HCT116 (cell line): ENCODE measurements at regions not wholly inside any gene's neighbourhood (a gene's known extent, or its start where the extent isn't known, plus 50 kb on each side); places are given as distances from the start of the nearest gene placed in this dataset.

Source experiments
- ATAC-seq: fragments of 200-7000 bp; cut with Tn5 transposase; 2 replicates; pipeline ENCODE4 v1.9.1; 2020; ENCODE audit warnings: mild to moderate bottlenecking, moderate library complexity
- BruUV-seq: library from RNA; stranded (reverse); fragments of 400-500 nt; replicated peaks from 2 replicates; lab custom pipeline; 2021; lab: Mats Ljungman, UMichigan
- CTCF ChIA-PET: fragments of 300-600 bp; sonication (Branson Sonifier 250); formaldehyde crosslinking; loops from one replicate; lab custom pipeline; 2021; ENCODE audit warnings: antibody characterized with exemption; lab: Charles Lee
- POLR2A ChIA-PET: fragments of 300-600, 350-600 bp; sonication (Branson Sonifier 250); formaldehyde crosslinking; loops from one replicate; lab custom pipeline; 2021; ENCODE audit warnings: antibody characterized with exemption; lab: Charles Lee
- RAD21 ChIA-PET, 2 experiments: fragments of 300-600 bp; sonication (Branson Sonifier 250); formaldehyde crosslinking; loops; one replicate each; lab custom pipeline; 2023; ENCODE audit warnings: low total read pairs in 2 of 2; ENCODE audit not compliant: uncharacterized antibody in 2 of 2, unreplicated experiment in 2 of 2, low non-redundant PET in 1 of 2; lab: Charles Lee
- DNase-seq: peaks from one replicate; pipeline ENCODE4 v3.0.0-alpha.2; 2010; ENCODE audit warnings: low read depth, low spot score
- H2AFZ ChIP-seq: fragments of 200-600 bp; shearing (Covaris generic), sonication (generic); 2 replicates; pipeline ENCODE4 v1.6.1; 2017; ENCODE audit warnings: low read depth, mixed run types, mixed read lengths, antibody characterized with exemption, low read length; ENCODE audit not compliant: poor library complexity, severe bottlenecking
- H3K27ac ChIP-seq: 2 replicates; pipeline ENCODE4 v1.5.1; 2012; ENCODE audit warnings: low read depth, low read length
- H3K27me3 ChIP-seq: fragments of 200-600 bp; sonication (generic); 2 replicates; pipeline ENCODE4 v1.6.1; 2016; ENCODE audit warnings: mixed run types, low read length, mixed read lengths; ENCODE audit not compliant: insufficient read depth
- H3K36me3 ChIP-seq, 2 experiments: fragments of 200-500 bp in 1 of 2; fragments of 200-600 bp in 1 of 2; sonication (Bioruptor generic) in 1 of 2; sonication (generic) in 1 of 2; 2 replicates each; pipeline versions ENCODE4 v1.5.1 to v1.6.1; 2014 to 2016; ENCODE audit warnings: low read length in 2 of 2, inconsistent platforms in 1 of 2, mixed read lengths in 1 of 2, mixed run types in 1 of 2; ENCODE audit not compliant: insufficient read depth in 2 of 2, control insufficient read depth in 1 of 2
- H3K4me1 ChIP-seq, 2 experiments: fragments of 200-600 bp in 1 of 2; sonication (generic) in 1 of 2; 2 replicates each; pipeline versions ENCODE4 v1.5.1 to v1.6.1; 2012 to 2017; ENCODE audit warnings: low read length in 2 of 2, inconsistent platforms in 1 of 2, mild to moderate bottlenecking in 1 of 2, mixed read lengths in 1 of 2, mixed run types in 1 of 2, moderate library complexity in 1 of 2; ENCODE audit not compliant: insufficient read depth in 2 of 2, control insufficient read depth in 1 of 2
- H3K4me2 ChIP-seq: fragments of 200-600 bp; sonication (generic); 2 replicates; pipeline ENCODE4 v1.6.1; 2017; ENCODE audit warnings: mixed run types, low read length, mixed read lengths
- H3K4me3 ChIP-seq, 2 experiments: fragments of 200-600 bp in 1 of 2; sonication (generic) in 1 of 2; replicated peaks in 1 of 2; 2 replicates each; pipeline ENCODE4 v1.5.1; 2011 to 2016; ENCODE audit warnings: low read length in 2 of 2, control low read depth in 1 of 2, low read depth in 1 of 2, mild to moderate bottlenecking in 1 of 2, mixed read lengths in 1 of 2, mixed run types in 1 of 2
- H3K79me2 ChIP-seq: fragments of 200-600 bp; sonication (generic); 2 replicates; pipeline ENCODE4 v1.6.1; 2017; ENCODE audit warnings: mild to moderate bottlenecking, mixed run types, low read length, moderate library complexity, mixed read lengths; ENCODE audit not compliant: insufficient read depth
- H3K9ac ChIP-seq: fragments of 200-600 bp; sonication (generic); 2 replicates; pipeline ENCODE4 v1.6.1; 2016; ENCODE audit warnings: low read length, mixed read lengths
- H3K9me2 ChIP-seq: fragments of 200-600 bp; sonication (generic), shearing (Covaris generic); 2 replicates; pipeline ENCODE4 v1.6.1; 2017; ENCODE audit warnings: mixed run types, mild to moderate bottlenecking, moderate library complexity; ENCODE audit not compliant: insufficient read depth
- H3K9me3 ChIP-seq, 2 experiments: fragments of 200-500 bp in 1 of 2; fragments of 200-600 bp in 1 of 2; sonication (Bioruptor generic) in 1 of 2; sonication (generic) in 1 of 2; 2 replicates each; pipeline ENCODE4 v1.6.1; 2014 to 2017; ENCODE audit warnings: low read length in 2 of 2, mixed read lengths in 2 of 2, inconsistent platforms in 1 of 2, low read depth in 1 of 2, mild to moderate bottlenecking in 1 of 2, mixed run types in 1 of 2, moderate library complexity in 1 of 2; ENCODE audit not compliant: control insufficient read depth in 1 of 2, insufficient read depth in 1 of 2
- H4K20me1 ChIP-seq: fragments of 200-600 bp; sonication (generic), shearing (Covaris generic); 2 replicates; pipeline ENCODE4 v1.6.1; 2017; ENCODE audit warnings: mixed run types, mild to moderate bottlenecking, moderate library complexity; ENCODE audit not compliant: insufficient read depth
- CEBPB ChIP-seq: IDR thresholded peaks from 2 replicates; pipeline ENCODE4 v1.6.1; 2012; ENCODE audit warnings: low read depth
- EGR1 ChIP-seq: IDR thresholded peaks from 2 replicates; pipeline ENCODE4 v1.6.1; 2012; ENCODE audit warnings: low read depth
- ELF1 ChIP-seq: IDR thresholded peaks from 2 replicates; pipeline ENCODE4 v1.6.1; 2012; ENCODE audit warnings: low read depth, borderline replicate concordance
- EZH2 ChIP-seq: fragments of 200-600 bp; sonication (generic); IDR thresholded peaks from 2 replicates; pipeline ENCODE4 v1.6.1; 2017; ENCODE audit warnings: antibody characterized with exemption, mixed run types
- POLR2A ChIP-seq: IDR thresholded peaks from 2 replicates; pipeline ENCODE4 v1.7.0; 2011; ENCODE audit warnings: borderline replicate concordance; ENCODE audit not compliant: insufficient read depth, insufficient read length; ENCODE audit errors: extremely low read depth
- POLR2AphosphoS5 ChIP-seq: IDR thresholded peaks from 2 replicates; pipeline ENCODE4 v1.6.1; 2011; ENCODE audit warnings: mild to moderate bottlenecking, low read depth, low read length, moderate library complexity
- RAD21 ChIP-seq: IDR thresholded peaks from 2 replicates; pipeline ENCODE4 v1.6.1; 2012; ENCODE audit warnings: low read depth, mild to moderate bottlenecking
- SP1 ChIP-seq: IDR thresholded peaks from 2 replicates; pipeline ENCODE4 v1.6.1; 2012; ENCODE audit warnings: low read depth
- SRF ChIP-seq: IDR thresholded peaks from 2 replicates; pipeline ENCODE4 v1.6.1; 2012; ENCODE audit warnings: low read depth
- ZBTB33 ChIP-seq: IDR thresholded peaks from 2 replicates; pipeline ENCODE4 v1.6.1; 2011; ENCODE audit warnings: mild to moderate bottlenecking, low read length, moderate library complexity; ENCODE audit not compliant: insufficient replicate concordance; ENCODE audit errors: extremely low read depth
- ZNF274 ChIP-seq: fragments of 200-500 bp; sonication (Bioruptor generic); IDR thresholded peaks from 2 replicates; pipeline ENCODE4 v1.6.1; 2014; ENCODE audit warnings: mild to moderate bottlenecking, low read depth, low read length, inconsistent platforms
- intact Hi-C: fragments of 100-400 bp; cut with micrococcal nuclease; formaldehyde crosslinking; loops from 2 replicates; pipeline ENCODE4 v1.10.0; 2022
- TF ChIP-seq, protein P1 (sequence below): IDR thresholded peaks from 2 replicates; pipeline ENCODE4 v1.6.1; 2012
- TF ChIP-seq, protein P2 (sequence below): IDR thresholded peaks from 2 replicates; pipeline ENCODE4 v1.6.1; 2012

DNA sequence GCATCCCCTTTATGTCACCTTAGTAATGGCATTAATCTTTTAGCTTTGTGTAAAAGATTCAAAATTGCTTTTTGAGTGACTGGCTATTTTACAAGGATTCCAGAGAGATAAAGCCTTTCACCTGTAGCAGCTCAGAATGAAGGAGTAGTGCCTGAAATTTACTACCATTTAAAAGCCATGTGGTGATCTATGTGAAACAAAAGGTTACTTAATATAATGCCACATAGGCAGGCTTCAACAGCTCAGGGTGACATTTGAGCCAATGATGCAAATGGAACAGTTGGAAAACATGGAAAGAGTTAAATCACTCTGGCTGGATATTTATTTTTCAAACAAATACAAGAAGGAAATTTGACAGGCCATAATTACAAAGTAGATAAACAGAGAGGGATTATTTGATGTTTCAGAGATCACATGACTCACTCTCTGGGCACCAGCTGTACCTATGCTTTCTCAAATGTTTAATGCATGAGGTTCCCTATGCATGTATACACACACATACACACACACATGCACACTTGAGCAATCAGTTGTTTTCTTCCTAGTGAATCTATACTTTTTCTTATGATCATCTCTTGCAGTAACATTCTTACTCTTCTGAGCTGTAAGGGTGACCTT is 171.5 kb downstream of the ZMAT3 start:
- H3K79me2 ChIP-seq, result no peaks in the 10 kb centered on the region
- no peaks in the 10 kb centered on the region for H3K27me3 ChIP-seq
- CTCF ChIA-PET, result no interaction called here
- BruUV-seq, result no TSS peak
- no peak overlapping the region for H3K4me3 ChIP-seq
- no peaks in the 10 kb centered on the region for H3K9me2 ChIP-seq
- no peaks in the 10 kb centered on the region for H3K4me1 ChIP-seq
- H3K27ac ChIP-seq, result no peak overlapping the region
- ATAC-seq (no peak), DNase-seq (no peak)
- H3K9me3 ChIP-seq, result no peaks in the 10 kb centered on the region
- intact Hi-C loops, result no loop called here
- no peaks in the 10 kb centered on the region for H3K36me3 ChIP-seq
- no peak for TF ChIP-seq SP1
- TF ChIP-seq ELF1, result no peak
- no peak for TF ChIP-seq POLR2AphosphoS5
- no peak for TF ChIP-seq RAD21
- TF ChIP-seq EGR1, result no peak
- no peaks in the 10 kb centered on the region for H4K20me1 ChIP-seq
- H3K4me2 ChIP-seq, result no peak overlapping the region
- POLR2A ChIA-PET, result no interaction called here
- H2AFZ ChIP-seq, result no peak overlapping the region
- no peak overlapping the region for H3K9ac ChIP-seq
- RAD21 ChIA-PET, result no interaction called here

GRCh38 chr3:178895178-178895789 is 176.3 kb downstream of the ZMAT3 start:
- H3K4me3 ChIP-seq, result no peak overlapping the region
- H2AFZ ChIP-seq, result no peak overlapping the region
- no peaks in the 10 kb centered on the region for H3K36me3 ChIP-seq
- no peak overlapping the region for H3K9ac ChIP-seq
- no peaks in the 10 kb centered on the region for H3K79me2 ChIP-seq
- ChIA-PET RAD21 (no interaction called here), POLR2A (no interaction called here)
- no peak for TF ChIP-seq SRF
- TF ChIP-seq, protein P1, sequence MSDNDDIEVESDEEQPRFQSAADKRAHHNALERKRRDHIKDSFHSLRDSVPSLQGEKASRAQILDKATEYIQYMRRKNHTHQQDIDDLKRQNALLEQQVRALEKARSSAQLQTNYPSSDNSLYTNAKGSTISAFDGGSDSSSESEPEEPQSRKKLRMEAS, result no peak
- no peak for TF ChIP-seq ZNF274
- TF ChIP-seq EZH2, result no peak
- TF ChIP-seq POLR2A, result no peak
- no peak for TF ChIP-seq SP1
- TF ChIP-seq, protein P2, sequence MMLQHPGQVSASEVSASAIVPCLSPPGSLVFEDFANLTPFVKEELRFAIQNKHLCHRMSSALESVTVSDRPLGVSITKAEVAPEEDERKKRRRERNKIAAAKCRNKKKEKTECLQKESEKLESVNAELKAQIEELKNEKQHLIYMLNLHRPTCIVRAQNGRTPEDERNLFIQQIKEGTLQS, result no peak
- TF ChIP-seq CEBPB, result no peak
- no peak for TF ChIP-seq ZBTB33
- TF ChIP-seq, all 23 proteins: peak for 0
- Histone ChIP-seq H3K9me2 (no peaks in the 10 kb centered on the region), H3K9me3 (no peaks in the 10 kb centered on the region), H3K4me2 (no peak overlapping the region), H3K27me3 (no peaks in the 10 kb centered on the region), H4K20me1 (no peaks in the 10 kb centered on the region), H3K27ac (no peak overlapping the region), H3K4me1 (no peaks in the 10 kb centered on the region)
- ATAC-seq, result no peak
- no TSS peak for BruUV-seq
- no peak for DNase-seq
- intact Hi-C loops, result no loop called here
- CTCF ChIA-PET, result no interaction called here
